ENCODE measurements at regions not wholly inside any gene's neighbourhood (a gene's known extent, or its start where the extent isn't known, plus 50 kb on each side); places are given as distances from the start of the nearest gene placed in this dataset.

DNA sequence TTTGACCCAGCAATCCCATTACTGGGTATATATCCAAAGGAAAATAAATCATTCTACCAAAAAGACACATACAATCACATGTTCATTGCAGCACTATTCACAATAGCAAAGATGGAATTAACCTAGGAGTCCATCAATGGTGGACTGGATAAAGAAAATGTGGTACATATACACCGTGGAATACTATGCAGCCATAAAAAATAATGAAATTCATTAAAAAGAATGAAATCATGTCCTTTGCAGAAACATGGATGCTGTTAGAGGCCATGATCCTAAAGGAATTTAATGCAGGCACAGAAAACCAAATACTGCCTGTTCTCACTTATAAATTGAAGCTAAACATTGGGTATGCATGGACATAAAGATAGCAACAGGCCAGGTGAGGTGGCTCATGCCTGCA is 61.9 kb upstream of the BMP6 start:
- H3K4me1 ChIP-seq (ENCODE audit: control insufficient read depth in 1 of 2, low read depth in 2 of 2) = no peaks in the 10 kb centered on the region
- no peak for DNase-seq (ENCODE audit: low spot score)
- TF ChIP-seq, protein P1, sequence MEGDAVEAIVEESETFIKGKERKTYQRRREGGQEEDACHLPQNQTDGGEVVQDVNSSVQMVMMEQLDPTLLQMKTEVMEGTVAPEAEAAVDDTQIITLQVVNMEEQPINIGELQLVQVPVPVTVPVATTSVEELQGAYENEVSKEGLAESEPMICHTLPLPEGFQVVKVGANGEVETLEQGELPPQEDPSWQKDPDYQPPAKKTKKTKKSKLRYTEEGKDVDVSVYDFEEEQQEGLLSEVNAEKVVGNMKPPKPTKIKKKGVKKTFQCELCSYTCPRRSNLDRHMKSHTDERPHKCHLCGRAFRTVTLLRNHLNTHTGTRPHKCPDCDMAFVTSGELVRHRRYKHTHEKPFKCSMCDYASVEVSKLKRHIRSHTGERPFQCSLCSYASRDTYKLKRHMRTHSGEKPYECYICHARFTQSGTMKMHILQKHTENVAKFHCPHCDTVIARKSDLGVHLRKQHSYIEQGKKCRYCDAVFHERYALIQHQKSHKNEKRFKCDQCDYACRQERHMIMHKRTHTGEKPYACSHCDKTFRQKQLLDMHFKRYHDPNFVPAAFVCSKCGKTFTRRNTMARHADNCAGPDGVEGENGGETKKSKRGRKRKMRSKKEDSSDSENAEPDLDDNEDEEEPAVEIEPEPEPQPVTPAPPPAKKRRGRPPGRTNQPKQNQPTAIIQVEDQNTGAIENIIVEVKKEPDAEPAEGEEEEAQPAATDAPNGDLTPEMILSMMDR (IDR thresholded peaks at IDR 0.05) = no peak
- no peaks in the 10 kb centered on the region for H3K27me3 ChIP-seq (replicated peaks; ENCODE audit: insufficient read depth)
- no peaks in the 10 kb centered on the region for H3K36me3 ChIP-seq
- H3K4me3 ChIP-seq = no peak overlapping the region
- no peak overlapping the region for H3K27ac ChIP-seq
- no peaks in the 10 kb centered on the region for H3K9me3 ChIP-seq
- ATAC-seq (ENCODE audit: insufficient number of reproducible peaks, low FRiP score, low read depth) = no peak

DNA sequence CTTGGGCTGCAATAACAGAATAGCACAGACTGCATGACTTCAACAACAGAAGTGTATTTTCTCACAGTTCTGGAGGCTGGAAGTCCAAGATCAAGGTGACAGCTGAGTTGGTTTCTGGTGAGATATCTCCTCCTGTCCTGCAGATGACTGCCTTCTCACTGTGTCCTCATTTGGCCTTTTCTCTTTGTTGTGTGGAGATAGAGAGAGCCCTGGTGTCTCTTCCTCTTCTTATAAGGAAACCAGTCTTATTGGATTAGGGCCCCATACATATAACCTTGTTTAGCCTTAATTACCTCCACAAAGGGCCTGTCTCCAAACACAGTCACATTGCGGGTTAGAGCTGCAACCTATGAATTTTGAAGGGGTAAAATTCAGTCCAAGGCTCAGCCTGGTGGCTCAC is 57.0 kb upstream of the BMP6 start:
- DNase-seq (ENCODE audit: low spot score) (no peak), ATAC-seq (ENCODE audit: insufficient number of reproducible peaks, low FRiP score, low read depth) (no peak)
- TF ChIP-seq, protein P1 (IDR thresholded peaks at IDR 0.05) = no peak
- Histone ChIP-seq H3K27ac (no peak overlapping the region), H3K27me3 (replicated peaks; ENCODE audit: insufficient read depth) (no peaks in the 10 kb centered on the region), H3K9me3 (no peaks in the 10 kb centered on the region), H3K4me1 (ENCODE audit: control insufficient read depth in 1 of 2, low read depth in 2 of 2) (no peaks in the 10 kb centered on the region), H3K4me3 (no peak overlapping the region), H3K36me3 (no peaks in the 10 kb centered on the region)

DNA sequence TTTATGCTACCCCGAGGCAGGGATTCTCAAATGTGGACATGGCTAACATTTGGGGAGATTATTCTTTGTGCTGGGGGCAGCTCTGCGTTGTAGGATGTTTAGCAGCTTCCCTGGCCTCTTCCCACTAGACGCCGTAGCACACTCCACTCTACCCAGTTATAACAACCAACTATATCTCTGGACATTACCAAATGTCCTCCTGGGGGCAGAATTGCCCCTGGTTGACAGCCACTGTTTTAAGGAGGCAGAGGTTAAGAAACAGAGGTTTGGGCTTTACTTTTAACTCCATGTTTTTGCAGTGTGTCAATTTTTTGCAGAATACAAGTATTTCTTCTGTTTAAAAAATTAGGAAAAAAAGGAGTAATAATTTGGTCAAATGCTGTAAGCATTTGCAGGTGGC is 56.2 kb upstream of the BMP6 start:
- TF ChIP-seq, protein P1 (IDR thresholded peaks at IDR 0.05) = no peak
- Histone ChIP-seq H3K4me3 (no peak overlapping the region), H3K27me3 (replicated peaks; ENCODE audit: insufficient read depth) (no peaks in the 10 kb centered on the region), H3K4me1 (ENCODE audit: control insufficient read depth in 1 of 2, low read depth in 2 of 2) (no peaks in the 10 kb centered on the region), H3K36me3 (no peaks in the 10 kb centered on the region), H3K9me3 (no peaks in the 10 kb centered on the region), H3K27ac (no peak overlapping the region)
- no peak for DNase-seq (ENCODE audit: low spot score)
- ATAC-seq (ENCODE audit: insufficient number of reproducible peaks, low FRiP score, low read depth) = no peak

DNA sequence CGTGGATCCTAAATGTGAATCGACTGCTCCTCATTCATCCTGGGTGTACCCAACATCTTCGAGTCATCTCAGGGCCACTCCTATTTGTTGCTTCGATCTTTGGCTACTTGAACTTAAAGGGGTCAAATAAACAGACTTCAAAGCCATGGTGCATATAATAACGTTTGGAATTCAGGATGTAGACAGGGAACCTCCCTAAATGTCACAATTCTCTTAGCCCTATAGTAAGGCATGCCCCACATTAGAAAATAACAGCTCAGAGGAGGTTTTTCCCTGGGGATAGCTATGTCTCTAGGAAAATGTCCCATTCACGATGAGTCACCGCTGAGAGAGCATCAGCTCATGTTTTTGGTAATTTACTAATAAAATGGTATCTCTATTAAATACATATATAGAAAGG is 54.8 kb upstream of the BMP6 start:
- Histone ChIP-seq H3K27ac (no peak overlapping the region), H3K9me3 (no peaks in the 10 kb centered on the region), H3K4me3 (no peak overlapping the region), H3K27me3 (replicated peaks; ENCODE audit: insufficient read depth) (no peaks in the 10 kb centered on the region), H3K4me1 (ENCODE audit: control insufficient read depth in 1 of 2, low read depth in 2 of 2) (no peaks in the 10 kb centered on the region), H3K36me3 (no peaks in the 10 kb centered on the region)
- TF ChIP-seq, protein P1 (IDR thresholded peaks at IDR 0.05) = no peak
- ATAC-seq (ENCODE audit: insufficient number of reproducible peaks, low FRiP score, low read depth) = no peak
- no peak for DNase-seq (ENCODE audit: low spot score)

DNA sequence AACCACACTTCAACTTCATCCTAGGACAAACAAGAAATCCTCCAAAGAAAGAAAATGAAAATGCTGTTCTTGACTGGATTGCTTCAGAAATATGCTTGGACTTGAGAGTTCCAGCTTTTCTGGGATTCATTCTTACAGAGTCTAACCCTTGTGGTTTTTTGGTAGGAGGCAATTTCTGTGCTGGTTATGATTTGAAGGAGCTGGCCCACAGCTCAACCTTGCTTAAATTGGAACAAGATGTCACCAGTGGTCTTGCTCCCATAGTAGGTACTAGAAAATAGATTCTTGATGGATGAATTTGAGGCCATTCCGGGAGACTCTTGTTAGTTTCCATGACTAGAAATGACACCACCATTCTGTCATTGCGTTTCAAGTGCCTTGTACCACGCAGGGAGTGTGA is 54.3 kb upstream of the BMP6 start:
- Histone ChIP-seq H3K9me3 (no peaks in the 10 kb centered on the region), H3K27me3 (replicated peaks; ENCODE audit: insufficient read depth) (no peaks in the 10 kb centered on the region), H3K27ac (no peak overlapping the region), H3K4me1 (ENCODE audit: control insufficient read depth in 1 of 2, low read depth in 2 of 2) (no peaks in the 10 kb centered on the region), H3K4me3 (no peak overlapping the region), H3K36me3 (no peaks in the 10 kb centered on the region)
- no peak for ATAC-seq (ENCODE audit: insufficient number of reproducible peaks, low FRiP score, low read depth)
- TF ChIP-seq, protein P1 (IDR thresholded peaks at IDR 0.05) = no peak
- DNase-seq (ENCODE audit: low spot score) = no peak

Measured in thoracic aorta (tissue), 2 donors.